ENCODE measurements at regions not wholly inside any gene's neighbourhood (a gene's known extent, or its start where the extent isn't known, plus 50 kb on each side); places are given as distances from the start of the nearest gene placed in this dataset.

- Histone ChIP-seq H3K4me3 (no peak overlapping the region), H3K36me3 (no peaks in the 10 kb centered on the region), H3K4me1 (replicated peaks) (no peaks in the 10 kb centered on the region), H3K27ac (no peak overlapping the region), H3K27me3 (replicated peaks; ENCODE audit: insufficient read depth) (no peaks in the 10 kb centered on the region), H3K9me3 (no peaks in the 10 kb centered on the region)
- no peak for DNase-seq (ENCODE audit: low spot score)
- WGBS: 84% methylated on average over 11 of the region's 11 CpGs
- TF ChIP-seq CTCF (IDR thresholded peaks at IDR 0.05) (peak in 1 of 4 experiments; percentile 16), POLR2AphosphoS5 (IDR thresholded peaks at IDR 0.05) (no peak)
- intact Hi-C loops (cut with DNase I): no loop called here
Observed at GRCh38 chr1:56189946-56190805, 389.2 kb downstream of the PLPP3 start.

GRCh38 chr1:56189454-56189853, 389.9 kb downstream of the PLPP3 start:
- intact Hi-C loops (cut with DNase I): no loop called here
- no peak for DNase-seq (ENCODE audit: low spot score)
- H3K9me3 ChIP-seq: no peaks in the 10 kb centered on the region
- no peaks in the 10 kb centered on the region for H3K36me3 ChIP-seq
- H3K27ac ChIP-seq: no peak overlapping the region
- TF ChIP-seq CTCF (IDR thresholded peaks at IDR 0.05): no peak
- TF ChIP-seq POLR2A (IDR thresholded peaks at IDR 0.05): no peak
- TF ChIP-seq POLR2AphosphoS5 (IDR thresholded peaks at IDR 0.05): no peak
- H3K4me3 ChIP-seq: no peak overlapping the region
- WGBS: 64% methylated on average over 2 of the region's 2 CpGs
- H3K27me3 ChIP-seq (replicated peaks; ENCODE audit: insufficient read depth): no peaks in the 10 kb centered on the region
- no peaks in the 10 kb centered on the region for H3K4me1 ChIP-seq (replicated peaks)

- Histone ChIP-seq H3K27me3 (replicated peaks; ENCODE audit: insufficient read depth) (no peaks in the 10 kb centered on the region), H3K4me1 (replicated peaks) (no peaks in the 10 kb centered on the region), H3K4me3 (no peak overlapping the region), H3K36me3 (no peaks in the 10 kb centered on the region), H3K9me3 (no peaks in the 10 kb centered on the region), H3K27ac (no peak overlapping the region)
- TF ChIP-seq POLR2A (IDR thresholded peaks at IDR 0.05): no peak
- no peak for TF ChIP-seq CTCF (IDR thresholded peaks at IDR 0.05)
- TF ChIP-seq POLR2AphosphoS5 (IDR thresholded peaks at IDR 0.05): no peak
- 65% methylated on average over 3 of the region's 3 CpGs for WGBS
- intact Hi-C loops (cut with DNase I): no loop called here
- DNase-seq (ENCODE audit: low spot score): no peak
Observed at GRCh38 chr1:56188855-56189254, 390.5 kb downstream of the PLPP3 start.

GRCh38 chr1:56188221-56188620, 391.1 kb downstream of the PLPP3 start:
- H3K4me3 ChIP-seq: no peak overlapping the region
- DNase-seq (ENCODE audit: low spot score): no peak
- WGBS: 86% methylated on average over 3 of the region's 3 CpGs
- H3K27me3 ChIP-seq (replicated peaks; ENCODE audit: insufficient read depth): no peaks in the 10 kb centered on the region
- no peak overlapping the region for H3K27ac ChIP-seq
- intact Hi-C loops (cut with DNase I): no loop called here
- H3K4me1 ChIP-seq (replicated peaks): no peaks in the 10 kb centered on the region
- no peaks in the 10 kb centered on the region for H3K36me3 ChIP-seq
- no peaks in the 10 kb centered on the region for H3K9me3 ChIP-seq
- TF ChIP-seq POLR2A (IDR thresholded peaks at IDR 0.05) (no peak), CTCF (IDR thresholded peaks at IDR 0.05) (no peak), POLR2AphosphoS5 (IDR thresholded peaks at IDR 0.05) (no peak)

GRCh38 chr1:56187405-56187804, 392.0 kb downstream of the PLPP3 start:
- Histone ChIP-seq H3K4me1 (replicated peaks) (no peaks in the 10 kb centered on the region), H3K4me3 (no peak overlapping the region), H3K9me3 (no peaks in the 10 kb centered on the region), H3K36me3 (no peaks in the 10 kb centered on the region), H3K27me3 (replicated peaks; ENCODE audit: insufficient read depth) (no peaks in the 10 kb centered on the region), H3K27ac (no peak overlapping the region)
- intact Hi-C loops (cut with DNase I): no loop called here
- WGBS: 63% methylated on average over 1 of the region's 1 CpG
- no peak for TF ChIP-seq POLR2AphosphoS5 (IDR thresholded peaks at IDR 0.05)
- no peak for DNase-seq (ENCODE audit: low spot score)

Data from prostate gland (tissue), 2 donors.